ENCODE measurements at regions not wholly inside any gene's neighbourhood (a gene's known extent, or its start where the extent isn't known, plus 50 kb on each side); places are given as distances from the start of the nearest gene placed in this dataset.

GRCh38 chr12:46958599-46959290 lies 120.7 kb upstream of the PCED1B start:
- no peak overlapping the region for H2BK120ac ChIP-seq (ENCODE audit: low read depth, low read length, poor library complexity, severe bottlenecking)
- no peak for TF ChIP-seq CTCF (conservative IDR thresholded peaks at IDR 0.05)
- no peak for DNase-seq
- no peak overlapping the region for H2AFZ ChIP-seq (ENCODE audit: low read length)
- no peaks in the 10 kb centered on the region for H3K23me2 ChIP-seq (ENCODE audit: insufficient read length, low read depth, low read length, poor library complexity, severe bottlenecking)
- H2BK5ac ChIP-seq (ENCODE audit: insufficient read length, low read length), result no peak overlapping the region
- no peaks in the 10 kb centered on the region; the same call in 1 of the 2 replicates for H3K4me1 ChIP-seq (ENCODE audit: insufficient read depth, low read length)
- H3K79me1 ChIP-seq (ENCODE audit: insufficient read depth, low read depth, low read length, poor library complexity, severe bottlenecking), result no peaks in the 10 kb centered on the region
- H4K20me1 ChIP-seq (ENCODE audit: control insufficient read depth, insufficient read depth, insufficient read length), result no peaks in the 10 kb centered on the region
- no peak overlapping the region for H2BK15ac ChIP-seq (ENCODE audit: low read depth, low read length)
- no peak overlapping the region for H3K23ac ChIP-seq (ENCODE audit: insufficient read length, low read depth, low read length)
- Mint-ChIP-seq H3K27ac (no peak overlapping the region), H3K36me3 (ENCODE audit: insufficient read depth in 1 of 3, low read depth in 3 of 3) (no peaks in the 10 kb centered on the region), H3K4me3 (no peak overlapping the region), H3K4me1 (peaks cover 7 to 11% of the 10 kb centered on the region in 2 experiments), H3K27me3 (ENCODE audit: low read depth) (no peaks in the 10 kb centered on the region), H3K9me3 (no peaks in the 10 kb centered on the region)
- no peak overlapping the region for H3K4ac ChIP-seq (ENCODE audit: low read depth, low read length)
- H3T11ph ChIP-seq (ENCODE audit: low read length), result no peak overlapping the region
- no peak overlapping the region for H3K18ac ChIP-seq (ENCODE audit: insufficient read length, low read depth, low read length)
- no peak overlapping the region for H4K8ac ChIP-seq (replicated peaks; ENCODE audit: insufficient read length, low read depth, low read length)
- H4K5ac ChIP-seq (ENCODE audit: insufficient read length, low read depth, low read length), result no peak overlapping the region
- H3K79me2 ChIP-seq (ENCODE audit: insufficient read depth, low read length), result no peaks in the 10 kb centered on the region
- no peak overlapping the region for H3K4me2 ChIP-seq (ENCODE audit: insufficient read depth, insufficient read length, low read length)
- H3K9me3 ChIP-seq (ENCODE audit: control insufficient read depth, low read depth, low read length), result no peaks in the 10 kb centered on the region
- no peak overlapping the region for H3K27ac ChIP-seq (ENCODE audit: insufficient read length, low read depth, low read length)
- H3K9ac ChIP-seq (ENCODE audit: extremely low read depth, insufficient read length, low read length), result no peak overlapping the region
- no peaks in the 10 kb centered on the region for H3K27me3 ChIP-seq (ENCODE audit: insufficient read depth, low read length)
- H3K14ac ChIP-seq (ENCODE audit: insufficient read depth, low read length), result no peak overlapping the region
- H4K91ac ChIP-seq (ENCODE audit: insufficient read length, low read depth, low read length), result no peak overlapping the region
- no peak overlapping the region for H3K56ac ChIP-seq (ENCODE audit: insufficient read length, low read depth, low read length)
- no CpG with 5 or more reads among the region's 2 CpGs for WGBS (ENCODE audit: extremely low coverage, insufficient read length, low lambda C conversion rate)
- no peak overlapping the region for H2AK5ac ChIP-seq (ENCODE audit: insufficient read length, low read length)
- H2BK12ac ChIP-seq (ENCODE audit: insufficient read length, low read depth, low read length), result no peak overlapping the region
- no peak overlapping the region for H2BK20ac ChIP-seq (ENCODE audit: low read depth, low read length, poor library complexity, severe bottlenecking)

Data from H9 (cell line).